ENCODE measurements at regions not wholly inside any gene's neighbourhood (a gene's known extent, or its start where the extent isn't known, plus 50 kb on each side); places are given as distances from the start of the nearest gene placed in this dataset.

DNA sequence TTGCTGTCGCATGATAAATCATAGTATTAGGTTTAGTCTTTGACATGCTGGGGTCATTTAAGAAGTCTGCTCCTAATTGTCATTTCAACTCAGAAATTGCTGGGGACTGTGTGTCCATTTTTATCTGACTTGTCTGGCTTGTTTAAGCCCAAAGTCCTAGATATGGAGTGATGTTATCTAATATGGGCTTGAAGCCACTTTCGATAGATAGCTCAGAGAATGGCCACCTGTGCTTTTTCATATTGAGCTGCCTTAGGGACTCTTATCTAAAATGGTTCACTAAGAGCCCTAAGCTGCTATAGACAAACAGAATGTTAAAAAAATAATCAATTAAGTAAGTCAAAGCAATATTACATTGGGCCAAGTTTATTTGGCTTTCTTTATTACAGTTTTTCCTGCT is 81.6 kb upstream of the CNTNAP4 start:
- ATAC-seq: no peak
- TF ChIP-seq, protein P1, sequence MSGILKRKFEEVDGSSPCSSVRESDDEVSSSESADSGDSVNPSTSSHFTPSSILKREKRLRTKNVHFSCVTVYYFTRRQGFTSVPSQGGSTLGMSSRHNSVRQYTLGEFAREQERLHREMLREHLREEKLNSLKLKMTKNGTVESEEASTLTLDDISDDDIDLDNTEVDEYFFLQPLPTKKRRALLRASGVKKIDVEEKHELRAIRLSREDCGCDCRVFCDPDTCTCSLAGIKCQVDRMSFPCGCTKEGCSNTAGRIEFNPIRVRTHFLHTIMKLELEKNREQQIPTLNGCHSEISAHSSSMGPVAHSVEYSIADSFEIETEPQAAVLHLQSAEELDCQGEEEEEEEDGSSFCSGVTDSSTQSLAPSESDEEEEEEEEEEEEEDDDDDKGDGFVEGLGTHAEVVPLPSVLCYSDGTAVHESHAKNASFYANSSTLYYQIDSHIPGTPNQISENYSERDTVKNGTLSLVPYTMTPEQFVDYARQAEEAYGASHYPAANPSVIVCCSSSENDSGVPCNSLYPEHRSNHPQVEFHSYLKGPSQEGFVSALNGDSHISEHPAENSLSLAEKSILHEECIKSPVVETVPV (CRISPR knock-in tag; IDR thresholded peaks at IDR 0.05): no peak
- TF ChIP-seq, protein P2, sequence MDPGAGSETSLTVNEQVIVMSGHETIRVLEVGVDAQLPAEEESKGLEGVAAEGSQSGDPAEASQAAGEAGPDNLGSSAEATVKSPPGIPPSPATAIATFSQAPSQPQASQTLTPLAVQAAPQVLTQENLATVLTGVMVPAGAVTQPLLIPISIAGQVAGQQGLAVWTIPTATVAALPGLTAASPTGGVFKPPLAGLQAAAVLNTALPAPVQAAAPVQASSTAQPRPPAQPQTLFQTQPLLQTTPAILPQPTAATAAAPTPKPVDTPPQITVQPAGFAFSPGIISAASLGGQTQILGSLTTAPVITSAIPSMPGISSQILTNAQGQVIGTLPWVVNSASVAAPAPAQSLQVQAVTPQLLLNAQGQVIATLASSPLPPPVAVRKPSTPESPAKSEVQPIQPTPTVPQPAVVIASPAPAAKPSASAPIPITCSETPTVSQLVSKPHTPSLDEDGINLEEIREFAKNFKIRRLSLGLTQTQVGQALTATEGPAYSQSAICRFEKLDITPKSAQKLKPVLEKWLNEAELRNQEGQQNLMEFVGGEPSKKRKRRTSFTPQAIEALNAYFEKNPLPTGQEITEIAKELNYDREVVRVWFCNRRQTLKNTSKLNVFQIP (CRISPR knock-in tag; IDR thresholded peaks at IDR 0.05; ENCODE audit: borderline replicate concordance, low read depth): no peak
- TF ChIP-seq, protein P3, sequence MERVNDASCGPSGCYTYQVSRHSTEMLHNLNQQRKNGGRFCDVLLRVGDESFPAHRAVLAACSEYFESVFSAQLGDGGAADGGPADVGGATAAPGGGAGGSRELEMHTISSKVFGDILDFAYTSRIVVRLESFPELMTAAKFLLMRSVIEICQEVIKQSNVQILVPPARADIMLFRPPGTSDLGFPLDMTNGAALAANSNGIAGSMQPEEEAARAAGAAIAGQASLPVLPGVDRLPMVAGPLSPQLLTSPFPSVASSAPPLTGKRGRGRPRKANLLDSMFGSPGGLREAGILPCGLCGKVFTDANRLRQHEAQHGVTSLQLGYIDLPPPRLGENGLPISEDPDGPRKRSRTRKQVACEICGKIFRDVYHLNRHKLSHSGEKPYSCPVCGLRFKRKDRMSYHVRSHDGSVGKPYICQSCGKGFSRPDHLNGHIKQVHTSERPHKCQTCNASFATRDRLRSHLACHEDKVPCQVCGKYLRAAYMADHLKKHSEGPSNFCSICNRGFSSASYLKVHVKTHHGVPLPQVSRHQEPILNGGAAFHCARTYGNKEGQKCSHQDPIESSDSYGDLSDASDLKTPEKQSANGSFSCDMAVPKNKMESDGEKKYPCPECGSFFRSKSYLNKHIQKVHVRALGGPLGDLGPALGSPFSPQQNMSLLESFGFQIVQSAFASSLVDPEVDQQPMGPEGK (CRISPR knock-in tag; IDR thresholded peaks at IDR 0.05; ENCODE audit: borderline replicate concordance): no peak
- TF ChIP-seq TCF4 (CRISPR knock-in tag; IDR thresholded peaks at IDR 0.05; ENCODE audit: borderline replicate concordance): peak; percentile 52; the same call in 1 of the 2 replicates
- no peak for TF ChIP-seq GLIS3 (CRISPR knock-in tag; IDR thresholded peaks at IDR 0.05)
- TF ChIP-seq RARB (CRISPR knock-in tag; IDR thresholded peaks at IDR 0.05): no peak
- no peak for TF ChIP-seq SNAI2 (CRISPR knock-in tag; IDR thresholded peaks at IDR 0.05)
- TF ChIP-seq, protein P4, sequence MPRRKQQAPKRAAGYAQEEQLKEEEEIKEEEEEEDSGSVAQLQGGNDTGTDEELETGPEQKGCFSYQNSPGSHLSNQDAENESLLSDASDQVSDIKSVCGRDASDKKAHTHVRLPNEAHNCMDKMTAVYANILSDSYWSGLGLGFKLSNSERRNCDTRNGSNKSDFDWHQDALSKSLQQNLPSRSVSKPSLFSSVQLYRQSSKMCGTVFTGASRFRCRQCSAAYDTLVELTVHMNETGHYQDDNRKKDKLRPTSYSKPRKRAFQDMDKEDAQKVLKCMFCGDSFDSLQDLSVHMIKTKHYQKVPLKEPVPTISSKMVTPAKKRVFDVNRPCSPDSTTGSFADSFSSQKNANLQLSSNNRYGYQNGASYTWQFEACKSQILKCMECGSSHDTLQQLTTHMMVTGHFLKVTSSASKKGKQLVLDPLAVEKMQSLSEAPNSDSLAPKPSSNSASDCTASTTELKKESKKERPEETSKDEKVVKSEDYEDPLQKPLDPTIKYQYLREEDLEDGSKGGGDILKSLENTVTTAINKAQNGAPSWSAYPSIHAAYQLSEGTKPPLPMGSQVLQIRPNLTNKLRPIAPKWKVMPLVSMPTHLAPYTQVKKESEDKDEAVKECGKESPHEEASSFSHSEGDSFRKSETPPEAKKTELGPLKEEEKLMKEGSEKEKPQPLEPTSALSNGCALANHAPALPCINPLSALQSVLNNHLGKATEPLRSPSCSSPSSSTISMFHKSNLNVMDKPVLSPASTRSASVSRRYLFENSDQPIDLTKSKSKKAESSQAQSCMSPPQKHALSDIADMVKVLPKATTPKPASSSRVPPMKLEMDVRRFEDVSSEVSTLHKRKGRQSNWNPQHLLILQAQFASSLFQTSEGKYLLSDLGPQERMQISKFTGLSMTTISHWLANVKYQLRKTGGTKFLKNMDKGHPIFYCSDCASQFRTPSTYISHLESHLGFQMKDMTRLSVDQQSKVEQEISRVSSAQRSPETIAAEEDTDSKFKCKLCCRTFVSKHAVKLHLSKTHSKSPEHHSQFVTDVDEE (CRISPR knock-in tag; IDR thresholded peaks at IDR 0.05): 0 out of 2 replicates have a peak, but pooled peaks have one; percentile 37
- no peak for TF ChIP-seq ZNF8 (CRISPR knock-in tag; IDR thresholded peaks at IDR 0.05)
- no peak for TF ChIP-seq ZNF565 (CRISPR knock-in tag; conservative IDR thresholded peaks at IDR 0.05; ENCODE audit: low read depth)

DNA sequence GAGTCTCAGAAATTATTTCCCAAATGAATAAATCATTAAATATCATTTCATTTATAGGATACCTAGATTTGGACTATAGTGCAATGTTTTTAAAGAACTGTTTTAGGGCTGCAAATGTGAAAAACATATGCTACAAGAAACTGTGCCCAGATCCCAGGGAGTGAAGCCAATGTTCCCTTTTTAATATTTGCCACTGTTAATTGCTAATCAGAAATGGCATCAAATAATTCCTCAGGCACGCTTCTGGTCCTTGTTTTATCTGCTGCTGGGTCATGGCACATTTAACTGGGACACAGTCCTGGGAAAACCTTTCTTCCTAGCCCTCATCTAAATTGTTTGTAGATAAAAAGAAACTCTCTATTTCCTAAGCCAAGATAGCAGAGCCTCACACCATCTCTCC is 79.3 kb upstream of the CNTNAP4 start:
- TF ChIP-seq ZNF565 (CRISPR knock-in tag; conservative IDR thresholded peaks at IDR 0.05; ENCODE audit: low read depth): no peak
- TF ChIP-seq, protein P2 (CRISPR knock-in tag; IDR thresholded peaks at IDR 0.05; ENCODE audit: borderline replicate concordance, low read depth): no peak
- TF ChIP-seq ZC3H10 (CRISPR knock-in tag; IDR thresholded peaks at IDR 0.05): no peak
- TF ChIP-seq, protein P5, sequence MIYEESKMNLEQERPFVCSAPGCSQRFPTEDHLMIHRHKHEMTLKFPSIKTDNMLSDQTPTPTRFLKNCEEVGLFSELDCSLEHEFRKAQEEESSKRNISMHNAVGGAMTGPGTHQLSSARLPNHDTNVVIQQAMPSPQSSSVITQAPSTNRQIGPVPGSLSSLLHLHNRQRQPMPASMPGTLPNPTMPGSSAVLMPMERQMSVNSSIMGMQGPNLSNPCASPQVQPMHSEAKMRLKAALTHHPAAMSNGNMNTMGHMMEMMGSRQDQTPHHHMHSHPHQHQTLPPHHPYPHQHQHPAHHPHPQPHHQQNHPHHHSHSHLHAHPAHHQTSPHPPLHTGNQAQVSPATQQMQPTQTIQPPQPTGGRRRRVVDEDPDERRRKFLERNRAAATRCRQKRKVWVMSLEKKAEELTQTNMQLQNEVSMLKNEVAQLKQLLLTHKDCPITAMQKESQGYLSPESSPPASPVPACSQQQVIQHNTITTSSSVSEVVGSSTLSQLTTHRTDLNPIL (CRISPR knock-in tag; IDR thresholded peaks at IDR 0.05; ENCODE audit: low read depth): no peak
- TF ChIP-seq OSR1 (CRISPR knock-in tag; IDR thresholded peaks at IDR 0.05): no peak
- TF ChIP-seq ZFP30 (CRISPR knock-in tag; IDR thresholded peaks at IDR 0.05): no peak
- TF ChIP-seq ZFP3 (CRISPR knock-in tag; IDR thresholded peaks at IDR 0.05): no peak
- TF ChIP-seq, protein P1 (CRISPR knock-in tag; IDR thresholded peaks at IDR 0.05): no peak
- no peak for TF ChIP-seq SNAI2 (CRISPR knock-in tag; IDR thresholded peaks at IDR 0.05)
- TF ChIP-seq, protein P4 (CRISPR knock-in tag; IDR thresholded peaks at IDR 0.05): no peak
- no peak for TF ChIP-seq ESRRG (CRISPR knock-in tag; IDR thresholded peaks at IDR 0.05)
- no peak for TF ChIP-seq CSDC2 (CRISPR knock-in tag; IDR thresholded peaks at IDR 0.05)
- no peak for TF ChIP-seq TCF4 (CRISPR knock-in tag; IDR thresholded peaks at IDR 0.05; ENCODE audit: borderline replicate concordance)
- TF ChIP-seq, protein P3 (CRISPR knock-in tag; IDR thresholded peaks at IDR 0.05; ENCODE audit: borderline replicate concordance): no peak
- no peak for TF ChIP-seq GLIS3 (CRISPR knock-in tag; IDR thresholded peaks at IDR 0.05)
- no peak for TF ChIP-seq TOX (CRISPR knock-in tag; IDR thresholded peaks at IDR 0.05; ENCODE audit: borderline replicate concordance)
- no peak for TF ChIP-seq ARNTL (CRISPR knock-in tag; IDR thresholded peaks at IDR 0.05; ENCODE audit: borderline replicate concordance, low read depth)
- TF ChIP-seq ZNF8 (CRISPR knock-in tag; IDR thresholded peaks at IDR 0.05): no peak
- no peak for ATAC-seq
